ENCODE measurements at regions not wholly inside any gene's neighbourhood (a gene's known extent, or its start where the extent isn't known, plus 50 kb on each side); places are given as distances from the start of the nearest gene placed in this dataset.
A peak's percentile ranks its signal among the peaks of the same experiment; 100 is the strongest.
"Not testable (repeated sequence)": the region's sequence is repeated elsewhere in the genome, so short reads cannot be mapped to it uniquely, and the experiment has no call there.

- no peak for DNase-seq
Measured at GRCh38 chr7:51602376-51602775, 285.8 kb upstream of the COBL start.

GRCh38 chr7:51601461-51601860, 284.9 kb upstream of the COBL start:
- DNase-seq = no peak

GRCh38 chr7:51599935-51600334, 283.3 kb upstream of the COBL start:
- not testable (repeated sequence) for DNase-seq

- no peak for DNase-seq
Measured at GRCh38 chr7:51593628-51594027, 277.0 kb upstream of the COBL start.

GRCh38 chr7:51592842-51593599, 276.4 kb upstream of the COBL start:
- no peak for DNase-seq

GRCh38 chr7:51591223-51591622, 274.6 kb upstream of the COBL start:
- DNase-seq = no peak

- DNase-seq = no peak
Measured at GRCh38 chr7:51590746-51591145, 274.1 kb upstream of the COBL start.

GRCh38 chr7:51589111-51589510, 272.5 kb upstream of the COBL start:
- no peak for DNase-seq

GRCh38 chr7:51587604-51588003, 271.0 kb upstream of the COBL start:
- peak; percentile 6 for DNase-seq

GRCh38 chr7:51577390-51577789, 260.8 kb upstream of the COBL start:
- DNase-seq = no peak

- DNase-seq = no peak
Measured at GRCh38 chr7:51569581-51569980, 253.0 kb upstream of the COBL start.

- no peak for DNase-seq
Measured at GRCh38 chr7:51569176-51569575, 252.6 kb upstream of the COBL start.

GRCh38 chr7:51551070-51551469, 234.5 kb upstream of the COBL start:
- DNase-seq = no peak

GRCh38 chr7:51545131-51545530, 228.5 kb upstream of the COBL start:
- no peak for DNase-seq

GRCh38 chr7:51543801-51544553, 227.4 kb upstream of the COBL start:
- DNase-seq = no peak

- not testable (repeated sequence) for DNase-seq
Measured at GRCh38 chr7:51540906-51541305, 224.3 kb upstream of the COBL start.

- DNase-seq = no peak
Measured at GRCh38 chr7:51539840-51540239, 223.2 kb upstream of the COBL start.

GRCh38 chr7:51528172-51528571, 211.6 kb upstream of the COBL start:
- no peak for DNase-seq

- DNase-seq = no peak
Measured at GRCh38 chr7:51521694-51522312, 205.2 kb upstream of the COBL start.

GRCh38 chr7:51521054-51521453, 204.4 kb upstream of the COBL start:
- DNase-seq = no peak

GRCh38 chr7:51518646-51519045, 202.0 kb upstream of the COBL start:
- DNase-seq = no peak

GRCh38 chr7:51517187-51517586, 200.6 kb upstream of the COBL start:
- no peak for DNase-seq

- no peak for DNase-seq
Measured at GRCh38 chr7:51501620-51502019, 185.0 kb upstream of the COBL start.

- DNase-seq = no peak
Measured at GRCh38 chr7:51482976-51483375, 166.4 kb upstream of the COBL start.
